HL-60 (cell line): ENCODE measurements at regions not wholly inside any gene's neighbourhood (a gene's known extent, or its start where the extent isn't known, plus 50 kb on each side); places are given as distances from the start of the nearest gene placed in this dataset.

ENCODE experiments used
- CTCF ChIP-seq: IDR thresholded peaks from one replicate; pipeline ENCODE4 v1.5.1; 2011; ENCODE audit warnings: low read length, control low read depth, inconsistent platforms; ENCODE audit not compliant: insufficient read depth
- POLR2AphosphoS5 ChIP-seq: IDR thresholded peaks from 2 replicates; pipeline ENCODE4 v1.6.1; 2012; ENCODE audit warnings: low read depth
- REST ChIP-seq: IDR thresholded peaks from 2 replicates; pipeline ENCODE4 v1.6.1; 2012; ENCODE audit warnings: low read depth; ENCODE audit not compliant: insufficient replicate concordance
- SPI1 ChIP-seq: IDR thresholded peaks from 2 replicates; pipeline ENCODE4 v1.6.1; 2012; ENCODE audit warnings: low read depth, mild to moderate bottlenecking, borderline replicate concordance

- TF ChIP-seq CTCF: no peak
- TF ChIP-seq POLR2AphosphoS5: no peak
- TF ChIP-seq REST: no peak
- TF ChIP-seq SPI1: no peak
Measured at GRCh38 chr3:36206956-36207580, 173.2 kb upstream of the STAC start.
